DMS 273 (cell line): ENCODE measurements at regions not wholly inside any gene's neighbourhood (a gene's known extent, or its start where the extent isn't known, plus 50 kb on each side); places are given as distances from the start of the nearest gene placed in this dataset.

Experiments used
- DNase-seq: peaks from one replicate; lab custom pipeline; 2025; ENCODE audit not compliant: unreplicated experiment; lab: John Stamatoyannopoulos, UW

DNA sequence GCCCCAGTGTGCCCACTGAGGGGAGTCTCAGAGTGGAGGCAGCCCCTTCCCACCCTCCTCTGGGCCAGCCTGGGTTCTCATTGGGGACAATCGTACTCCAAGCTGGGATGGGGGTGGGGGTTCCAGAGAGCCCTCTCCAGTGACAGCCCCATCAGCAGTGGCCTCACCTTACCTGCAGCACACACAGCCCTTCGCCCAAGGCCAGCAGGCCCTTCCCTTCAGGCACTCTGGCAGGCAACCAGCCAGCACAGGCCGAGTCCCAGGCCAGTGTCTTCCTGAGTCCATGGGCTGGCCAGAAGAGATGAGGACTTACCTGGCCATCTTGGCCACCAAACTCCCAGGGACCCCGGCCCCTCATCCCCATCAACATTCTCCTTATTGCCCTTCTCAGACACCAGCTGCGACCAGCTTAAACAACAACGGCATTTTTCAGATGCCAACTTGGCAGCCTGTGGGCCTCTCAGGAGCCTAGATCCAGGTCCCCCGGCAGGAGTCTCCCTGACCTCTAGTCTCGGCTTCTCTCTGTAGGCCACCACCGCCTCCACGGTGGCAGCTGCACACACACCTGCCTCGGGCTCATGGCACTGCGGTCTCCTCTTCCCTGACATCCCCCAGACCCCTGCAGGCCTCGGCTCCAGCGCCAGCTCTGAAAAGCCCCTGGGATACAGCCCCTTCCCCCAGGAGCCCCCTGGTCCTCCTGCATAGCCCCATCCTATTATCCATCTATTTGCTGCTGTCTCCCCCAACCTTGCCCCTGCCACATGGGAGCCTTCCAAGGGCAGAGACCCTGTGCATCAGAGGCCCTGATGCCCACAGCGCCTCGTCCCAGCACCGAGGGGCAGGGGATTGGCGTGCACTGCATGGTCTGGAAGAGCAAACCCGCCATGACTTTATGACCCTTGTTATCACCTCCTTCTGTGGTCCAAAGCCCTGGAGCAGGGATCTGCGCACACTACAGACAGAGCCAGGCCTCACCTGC lies 111.2 kb upstream of the FGF3 start:
- no peak for DNase-seq

DNA sequence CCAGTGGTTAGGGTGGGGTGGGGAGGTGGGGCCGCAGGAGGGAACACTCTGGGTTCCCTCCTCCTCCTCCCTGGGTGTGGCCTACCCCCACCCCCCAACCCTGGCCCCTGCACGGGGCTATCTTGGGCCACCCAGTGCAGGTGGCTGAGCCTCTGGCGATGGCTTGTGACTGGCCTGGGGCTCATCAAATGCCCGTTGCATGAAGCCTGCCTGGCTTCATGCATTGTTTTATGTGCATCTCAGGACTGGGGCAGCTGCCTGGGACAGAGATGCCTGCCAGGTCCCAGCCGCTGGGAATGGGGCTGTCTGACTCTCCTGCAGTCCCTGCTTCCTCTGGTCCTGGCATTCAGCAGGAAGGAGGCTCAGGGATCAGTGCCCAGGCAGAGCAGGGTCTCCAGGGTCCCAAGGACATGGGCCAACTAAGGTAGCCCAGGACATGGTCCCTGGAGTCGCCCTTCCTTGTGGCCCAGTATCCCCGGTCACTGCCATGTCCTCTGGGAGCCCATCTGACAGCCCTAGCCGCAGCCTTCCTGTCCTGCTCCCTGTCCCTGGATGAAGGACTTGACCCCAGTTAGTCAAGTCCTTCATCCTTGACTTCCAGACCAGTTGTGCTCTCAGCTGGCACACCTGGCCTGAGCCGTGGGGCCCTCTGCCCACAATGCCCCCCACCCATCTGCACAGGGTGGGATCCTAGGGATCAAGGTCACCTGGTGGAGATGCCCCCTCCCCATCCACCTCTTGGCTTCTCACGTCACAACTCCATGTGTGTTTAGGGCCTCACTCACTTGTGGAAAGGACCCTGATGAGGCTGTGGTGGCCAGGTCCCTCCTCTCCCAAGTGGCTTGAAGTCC lies 112.1 kb upstream of the FGF3 start:
- no peak for DNase-seq

DNA sequence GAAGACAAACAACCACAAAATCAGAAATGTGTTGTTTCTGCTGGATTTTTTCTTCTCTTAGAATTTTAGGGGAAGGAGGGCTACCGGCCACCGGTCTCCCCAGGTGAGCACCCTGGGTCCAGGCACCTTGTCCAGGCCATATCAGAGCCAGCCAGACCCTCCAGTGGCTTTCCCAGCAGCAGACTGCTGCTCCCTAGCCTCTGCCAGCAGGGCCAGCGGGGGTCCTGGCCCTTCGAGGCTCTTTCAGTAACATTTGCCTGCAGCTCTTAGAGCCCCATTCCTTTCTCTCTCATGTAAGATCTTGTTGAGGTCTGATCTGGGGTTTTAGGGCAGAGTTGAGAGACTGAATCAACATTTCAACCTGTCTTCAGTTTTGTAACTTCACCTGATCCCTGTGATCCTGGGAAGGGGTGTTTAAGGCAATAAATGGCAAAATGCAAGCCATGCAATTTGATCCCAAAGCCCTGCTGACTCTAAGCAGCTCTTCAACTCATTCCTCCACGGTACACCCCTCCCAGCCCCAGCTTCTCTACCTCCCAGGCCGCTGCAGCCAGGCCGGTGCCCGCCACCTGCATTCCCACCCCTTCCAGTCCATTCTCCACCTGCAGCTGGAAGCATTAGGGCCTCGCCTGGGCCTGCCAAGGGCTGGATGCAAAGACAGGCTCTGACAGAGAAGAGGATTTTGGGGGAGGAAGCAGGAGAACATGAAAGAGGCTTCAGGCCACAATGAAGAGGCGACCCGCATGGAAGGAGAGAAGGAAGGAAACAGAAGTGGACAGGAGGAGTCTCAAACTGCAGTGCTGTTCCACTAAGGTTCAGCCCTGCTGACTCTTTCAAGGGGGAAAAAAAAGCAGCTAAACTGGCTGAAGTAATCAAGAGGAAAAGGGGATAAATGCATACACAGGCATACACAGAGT lies 113.0 kb upstream of the FGF3 start:
- no peak for DNase-seq

DNA sequence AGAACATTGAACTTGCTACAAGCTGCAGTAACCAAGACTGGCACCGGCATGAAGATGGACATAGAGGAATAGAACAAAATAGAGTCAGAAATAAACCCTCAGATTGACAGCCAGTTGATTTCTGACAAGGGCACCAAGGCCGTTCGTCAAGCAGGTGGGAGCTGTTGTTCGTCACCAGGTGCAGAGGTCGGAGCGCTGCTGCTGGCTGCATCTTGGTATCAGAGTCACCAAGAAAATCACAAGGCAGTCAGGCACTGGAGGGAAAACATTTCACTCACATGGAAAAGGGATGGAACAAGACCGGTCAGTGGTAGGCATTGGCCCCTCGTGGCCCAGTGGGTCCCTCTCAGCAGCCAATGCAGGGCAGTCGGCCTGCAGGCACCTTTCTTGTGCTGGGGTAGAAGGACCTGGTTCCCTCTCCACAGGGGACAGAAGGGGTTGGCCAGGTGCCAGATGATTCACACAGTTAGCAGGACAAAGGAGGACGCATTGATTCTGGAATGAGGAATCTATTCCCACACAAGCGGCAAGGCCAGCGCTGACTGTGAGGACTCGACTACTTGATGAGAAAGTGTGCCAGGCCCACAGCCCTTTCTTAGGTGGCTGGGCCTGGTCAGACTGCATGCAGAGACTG lies 115.8 kb upstream of the FGF3 start:
- DNase-seq, result no peak

DNA sequence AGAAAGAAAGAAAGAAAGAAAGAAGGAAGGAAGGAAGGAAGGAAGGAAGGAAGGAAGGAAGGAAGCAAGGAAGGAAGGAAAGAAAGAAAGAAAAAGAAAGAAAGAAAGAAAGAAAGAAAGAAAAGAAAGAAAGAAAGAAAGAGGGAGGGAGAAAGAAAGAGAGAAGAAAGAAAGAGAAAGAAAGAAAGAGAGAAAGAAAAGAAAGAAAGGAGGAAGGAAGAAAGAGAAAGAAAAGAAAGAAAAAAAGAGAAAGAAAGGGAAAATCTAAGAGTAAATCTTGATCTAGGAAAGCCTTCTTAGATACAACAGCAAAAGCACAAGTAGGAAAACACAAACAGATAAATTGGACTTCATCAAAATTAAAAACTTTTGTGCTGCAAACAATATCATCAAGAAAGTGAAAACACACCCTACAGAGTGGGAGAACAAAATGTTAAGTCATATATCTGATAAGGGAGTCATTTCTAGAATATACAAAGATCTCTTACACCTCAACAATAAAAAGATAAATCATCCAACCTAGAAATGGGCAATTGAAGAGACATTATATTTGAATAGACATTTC lies 116.8 kb upstream of the FGF3 start:
- no peak for DNase-seq

DNA sequence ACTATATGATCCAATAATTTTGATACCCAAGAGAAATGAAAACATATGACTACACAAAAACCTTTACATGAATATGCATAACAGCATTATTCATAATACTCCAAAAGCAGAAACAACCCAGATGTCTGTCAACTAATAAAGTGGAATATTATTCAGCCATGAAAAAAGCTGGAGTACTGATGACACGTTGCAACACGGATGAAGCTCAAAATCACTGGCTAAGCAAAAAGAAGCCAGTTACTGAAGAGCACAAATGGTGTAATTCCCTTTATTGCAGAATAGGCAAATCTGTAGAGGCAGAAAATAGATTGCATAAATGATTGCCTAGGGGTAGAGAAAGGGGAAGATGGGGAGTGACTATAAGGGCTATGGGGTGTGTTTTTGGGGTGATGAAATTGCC lies 117.6 kb upstream of the FGF3 start:
- DNase-seq, result no peak

DNA sequence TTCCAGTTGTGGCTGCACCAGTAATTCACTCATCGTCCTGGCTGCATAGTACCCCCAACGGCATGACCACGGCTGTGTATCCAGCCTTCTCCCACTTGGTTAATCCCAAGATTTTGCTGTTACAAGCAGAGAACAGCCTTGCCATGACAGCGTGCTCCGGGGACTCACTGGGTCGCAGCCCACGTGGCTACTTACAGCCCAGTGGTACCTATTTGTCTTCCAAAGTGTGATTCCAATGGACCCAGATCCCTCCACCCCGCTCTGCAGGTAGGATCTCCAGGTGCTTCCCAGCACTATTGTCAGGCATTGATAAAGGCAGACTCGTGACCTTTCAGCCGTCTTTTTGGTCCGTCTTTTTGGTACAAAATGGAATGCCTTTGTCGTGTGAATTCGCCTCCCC lies 119.0 kb upstream of the FGF3 start:
- DNase-seq, result no peak

DNA sequence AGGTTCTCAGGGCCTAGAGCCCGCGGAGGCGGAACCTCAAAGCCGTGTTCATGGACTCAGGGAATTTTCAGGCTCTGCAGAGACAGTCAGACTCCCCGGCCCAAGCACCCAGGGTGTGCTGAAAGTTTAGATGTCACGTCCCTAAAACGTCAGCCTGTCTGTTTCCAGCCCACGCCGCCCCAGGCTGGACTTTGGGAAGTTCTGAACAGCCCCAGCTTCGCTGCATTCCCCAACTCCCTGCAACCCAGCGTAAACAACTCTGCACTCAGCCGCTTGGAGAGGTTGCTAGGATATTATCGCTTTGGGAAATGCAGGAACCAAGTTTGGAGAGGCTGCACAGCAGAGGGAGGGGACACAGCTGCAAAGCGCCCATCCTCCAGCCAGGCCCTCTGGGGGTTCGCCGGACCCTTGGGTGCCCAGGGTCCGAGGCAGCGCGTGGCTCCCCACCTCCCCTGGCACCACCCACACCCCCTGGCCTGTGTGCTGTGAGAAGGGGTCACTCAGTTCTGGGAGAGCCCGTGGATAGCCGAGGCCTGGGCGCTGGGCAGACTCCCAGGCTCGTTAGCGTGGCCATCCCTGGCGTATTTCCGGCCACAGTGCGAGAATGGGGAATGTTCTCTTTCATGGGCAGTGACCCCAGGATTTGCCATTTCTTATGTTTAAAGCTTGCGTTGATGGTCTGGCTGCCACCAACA lies 120.5 kb upstream of the FGF3 start:
- no peak for DNase-seq

DNA sequence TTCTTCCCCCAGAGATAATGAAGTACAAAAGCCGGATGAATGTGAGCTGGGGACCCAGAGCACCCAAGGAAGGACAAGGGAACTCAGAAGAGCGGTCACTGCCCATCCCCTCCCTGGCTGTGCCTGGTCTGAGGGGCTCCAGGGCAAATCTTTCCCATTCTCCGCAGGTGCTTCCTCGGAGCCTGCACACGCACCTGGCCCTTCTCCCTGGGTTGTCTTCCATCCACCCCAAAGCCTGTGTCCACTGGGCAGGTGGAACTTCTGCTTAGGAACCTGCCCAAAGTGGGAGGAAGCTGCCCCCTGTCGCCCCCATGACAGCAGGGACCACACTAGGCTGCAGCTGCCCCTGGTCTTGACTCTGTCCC lies 121.0 kb upstream of the FGF3 start:
- DNase-seq, result no peak

DNA sequence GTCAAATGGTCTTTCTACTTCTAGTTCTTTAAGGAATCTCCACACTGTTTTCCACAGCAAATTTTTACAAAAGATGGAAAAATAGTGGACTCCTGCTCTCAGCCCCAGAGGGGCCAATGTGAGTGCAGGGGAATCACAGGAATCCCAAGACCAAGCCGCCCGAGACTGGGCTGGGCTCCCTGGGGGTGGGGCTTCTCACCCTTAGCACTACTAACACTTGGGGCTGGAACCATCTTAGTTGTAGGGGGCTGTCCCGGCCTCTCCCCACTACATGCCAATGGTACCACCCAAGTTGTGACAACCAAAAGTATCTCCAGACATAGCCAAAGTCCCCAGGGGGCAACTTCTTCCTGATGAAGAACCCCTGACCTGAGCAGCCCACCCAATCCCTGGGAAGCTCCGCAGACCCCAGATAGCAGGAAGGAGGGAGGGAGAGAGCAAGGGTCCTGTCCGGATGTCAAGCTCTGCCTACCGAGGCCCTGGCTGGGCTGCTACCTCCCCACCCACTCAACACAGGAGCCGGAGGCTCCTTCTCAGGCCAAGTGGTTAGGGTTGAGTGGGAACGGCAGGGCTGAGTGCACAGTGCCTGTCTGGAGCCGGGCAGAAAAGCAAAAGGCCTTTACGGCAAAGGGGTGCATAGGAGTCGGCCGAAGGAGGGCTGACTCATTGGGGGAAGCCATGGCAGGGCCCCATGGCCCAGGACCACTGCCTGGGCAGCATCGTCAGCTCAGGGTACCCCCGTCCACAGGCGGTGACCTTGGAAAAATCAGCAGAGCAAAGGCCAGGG lies 122.5 kb upstream of the FGF3 start:
- no peak for DNase-seq

DNA sequence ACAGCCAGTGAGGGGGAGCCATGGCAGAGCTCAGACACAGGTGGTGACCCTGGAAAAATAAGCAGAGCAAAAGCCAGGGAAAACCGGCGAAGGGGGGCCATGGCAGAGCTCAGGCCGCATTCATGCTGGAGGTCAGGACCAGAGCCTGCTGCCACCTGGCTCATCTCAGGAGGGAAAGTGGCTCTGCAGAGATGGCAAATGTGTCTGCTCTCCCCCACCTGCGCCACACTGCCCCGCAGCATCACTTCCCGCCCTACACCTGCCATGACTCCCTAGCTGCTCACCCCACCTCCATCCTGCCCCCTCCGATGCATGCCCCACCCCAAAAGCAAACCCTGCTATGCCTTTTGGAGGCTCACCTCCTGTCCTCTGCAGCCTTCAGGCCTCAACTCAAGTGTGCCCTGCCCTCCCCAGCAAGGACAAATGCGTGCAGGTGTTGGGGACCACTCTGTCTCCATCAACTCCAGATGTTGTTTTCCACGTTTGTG lies 123.2 kb upstream of the FGF3 start:
- DNase-seq, result no peak

DNA sequence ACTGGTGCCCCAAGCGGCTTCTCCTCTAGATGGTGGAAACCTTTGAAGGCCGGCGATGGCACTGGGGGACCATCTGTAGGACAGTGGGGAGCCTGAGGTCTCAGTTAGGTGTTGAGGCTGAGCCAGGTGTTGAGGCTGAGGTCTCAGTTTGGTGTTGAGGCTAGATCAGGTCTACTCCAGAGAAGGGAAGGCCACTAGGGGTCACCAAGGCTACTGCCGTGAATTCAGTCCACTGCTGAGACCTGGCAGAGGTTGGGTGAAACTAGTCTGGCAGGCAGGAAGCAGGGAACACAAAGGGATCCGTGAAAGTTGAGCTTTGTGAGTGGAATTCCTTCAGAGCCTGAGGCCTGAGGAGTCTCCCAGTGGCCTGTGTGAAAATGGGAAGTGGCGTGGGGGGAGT lies 123.8 kb upstream of the FGF3 start:
- DNase-seq, result no peak

DNA sequence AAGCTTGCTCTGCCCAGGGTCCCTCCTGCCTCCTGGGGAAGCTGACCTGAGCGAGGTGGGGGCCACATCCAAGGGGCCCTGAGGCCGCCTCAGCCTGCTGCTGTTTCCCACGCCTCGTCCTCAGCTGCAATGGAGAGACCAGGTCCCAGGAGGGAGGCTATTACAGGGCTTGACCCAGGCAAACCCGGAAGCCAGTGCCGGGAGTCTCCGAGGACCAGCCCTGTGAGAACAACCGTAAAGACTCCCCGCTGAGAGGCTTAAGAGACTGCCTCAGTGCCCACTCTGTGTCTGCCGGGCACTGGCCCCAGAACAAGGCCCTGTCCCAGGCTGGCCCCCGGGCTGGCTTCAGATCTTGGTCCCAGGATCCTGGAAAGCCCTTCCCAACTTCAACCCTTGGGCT lies 124.3 kb upstream of the FGF3 start:
- DNase-seq, result no peak

DNA sequence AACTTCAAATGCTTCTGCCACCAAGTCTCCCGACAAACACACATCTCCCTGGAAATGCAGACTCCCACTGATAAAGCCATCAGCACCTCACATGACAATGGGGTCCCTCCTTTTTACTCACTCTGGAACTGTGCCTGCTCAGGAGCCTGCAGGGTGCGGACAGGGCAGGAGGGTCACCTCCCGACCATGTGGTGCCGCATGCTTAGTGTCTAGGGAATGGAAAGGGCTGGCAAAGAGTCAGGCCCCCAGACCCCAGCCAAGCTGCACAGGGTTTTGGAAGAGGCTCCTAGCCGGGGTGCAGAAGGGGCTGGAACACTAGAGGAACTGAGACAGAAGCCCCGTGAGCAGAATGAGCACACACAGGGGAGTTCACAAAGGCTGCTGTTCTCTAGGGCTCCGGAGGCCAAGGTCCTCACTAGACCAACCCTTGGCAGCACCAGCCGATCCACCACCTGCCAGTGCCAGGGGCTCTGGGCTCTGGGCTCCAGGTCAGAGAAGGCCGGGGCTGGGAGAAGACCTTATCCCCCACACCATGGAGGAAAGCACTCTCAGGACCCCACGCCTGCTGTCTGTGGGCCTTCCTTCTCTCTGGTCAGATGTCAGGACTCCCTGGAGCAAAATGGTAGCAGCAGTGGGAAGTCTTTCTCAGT lies 125.1 kb upstream of the FGF3 start:
- DNase-seq, result no peak

DNA sequence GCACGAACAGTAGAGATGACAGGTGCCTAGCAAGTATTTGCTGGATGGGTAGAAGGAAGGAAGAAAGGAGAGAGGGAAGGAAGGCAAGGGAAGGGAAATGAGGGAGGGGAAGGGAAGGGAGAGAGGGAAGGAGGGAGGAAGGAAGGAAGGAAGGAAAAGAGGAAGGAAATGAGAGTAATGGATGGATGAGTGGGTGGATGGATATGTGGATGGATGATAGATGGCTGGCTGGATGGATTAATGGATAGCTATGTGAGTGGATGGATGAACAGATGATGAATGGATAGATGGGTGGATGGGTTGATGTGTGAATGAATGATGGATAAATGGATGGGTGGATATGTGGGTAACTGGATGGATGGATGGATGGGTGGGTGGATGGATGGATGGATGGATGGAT lies 125.9 kb upstream of the FGF3 start:
- DNase-seq, result no peak

DNA sequence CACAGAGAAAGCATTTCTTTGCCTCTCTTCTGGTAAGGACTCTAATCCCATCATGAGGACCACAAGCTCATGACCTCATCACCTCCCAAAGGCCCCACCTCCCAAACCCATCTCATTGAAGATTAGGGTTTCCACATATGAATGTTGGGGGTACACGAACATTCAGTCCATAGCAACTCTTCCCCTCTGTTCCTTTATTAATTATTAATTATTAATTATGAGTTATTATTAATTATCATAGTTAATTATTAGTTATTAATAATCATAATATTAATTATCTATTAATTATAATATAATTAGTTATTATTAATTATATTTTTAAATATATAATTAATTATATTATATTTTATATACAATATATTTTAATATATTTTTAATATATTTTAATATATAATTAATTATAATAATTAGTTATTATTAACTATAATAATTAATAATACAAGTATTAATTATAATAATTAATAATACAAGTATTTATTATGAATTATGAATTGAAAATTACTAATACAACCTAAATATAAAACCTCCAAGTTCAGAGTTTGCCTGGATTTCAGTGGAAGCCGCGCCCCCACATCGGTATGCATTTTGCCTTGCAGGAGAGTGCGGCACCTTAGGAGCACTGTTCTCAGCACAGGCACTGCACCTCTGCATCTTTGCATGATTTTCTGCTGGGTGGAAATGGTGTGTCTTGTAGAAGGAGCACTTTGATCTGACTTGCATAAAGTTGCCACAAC lies 128.0 kb upstream of the FGF3 start:
- no peak for DNase-seq

DNA sequence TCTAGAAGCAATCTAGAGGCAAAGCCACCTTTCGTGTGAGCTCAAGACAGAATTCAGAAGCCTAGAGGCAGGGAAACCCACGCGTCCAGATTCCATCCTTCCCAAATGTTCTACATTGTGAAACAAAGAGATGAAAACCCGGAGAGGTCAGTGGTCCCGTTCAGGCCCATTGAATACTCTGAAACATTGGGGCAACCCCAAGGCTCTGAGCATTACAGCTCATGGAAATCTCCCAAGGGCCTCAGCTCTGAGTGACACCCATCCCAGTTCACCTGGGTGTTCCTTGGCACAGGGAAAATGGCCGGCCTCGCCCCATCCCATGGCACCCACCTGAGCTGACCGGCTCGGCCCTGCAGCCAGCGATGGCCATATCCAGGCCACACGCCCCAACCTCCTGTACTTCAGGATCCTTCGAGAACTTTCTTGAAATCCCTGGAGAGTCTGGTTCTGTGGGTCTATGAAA lies 128.6 kb upstream of the FGF3 start:
- DNase-seq, result no peak
